Keratinocyte (primary cell): ENCODE measurements at regions not wholly inside any gene's neighbourhood (a gene's known extent, or its start where the extent isn't known, plus 50 kb on each side); places are given as distances from the start of the nearest gene placed in this dataset.
"Not testable (repeated sequence)": the region's sequence is repeated elsewhere in the genome, so short reads cannot be mapped to it uniquely, and the experiment has no call there.

ENCODE experiments used
- DNase-seq: peaks from one replicate; pipeline ENCODE4 v3.0.0-alpha.2; 2011; ENCODE audit warnings: low read depth, missing footprints, low spot score
- FAIRE-seq: peaks from 2 replicates; lab custom pipeline; 2011; peaks lifted over from hg19 to GRCh38; lab: Jason Lieb, UNC
- H2AFZ ChIP-seq: 2 replicates; pipeline ENCODE4 v1.6.0; 2012; ENCODE audit warnings: low read length, control low read depth, inconsistent platforms; ENCODE audit not compliant: control insufficient read depth
- H3K27ac ChIP-seq: 2 replicates; pipeline ENCODE4 v1.5.1; 2011; ENCODE audit warnings: low read length; ENCODE audit not compliant: control insufficient read depth, insufficient read depth
- H3K27me3 ChIP-seq: 3 replicates; pipeline ENCODE4 v1.6.0; 2011; ENCODE audit warnings: low read length; ENCODE audit not compliant: control insufficient read depth, insufficient read depth; ENCODE audit errors: extremely low read depth
- H3K36me3 ChIP-seq, 2 experiments: 2 replicates in 1 of 2; 3 replicates in 1 of 2; pipeline ENCODE4 v1.5.1; 2011; ENCODE audit warnings: low read length in 2 of 2, mild to moderate bottlenecking in 1 of 2; ENCODE audit not compliant: control insufficient read depth in 2 of 2, insufficient read depth in 2 of 2; ENCODE audit errors: extremely low read depth in 1 of 2
- H3K4me1 ChIP-seq: 3 replicates; pipeline ENCODE4 v1.5.1; 2011; ENCODE audit warnings: low read length; ENCODE audit not compliant: control insufficient read depth, insufficient read depth; ENCODE audit errors: extremely low read depth
- H3K4me2 ChIP-seq: 3 replicates; pipeline ENCODE4 v1.6.0; 2011; ENCODE audit warnings: low read depth, low read length; ENCODE audit not compliant: control insufficient read depth, insufficient read depth; ENCODE audit errors: extremely low read depth
- H3K4me3 ChIP-seq, 3 experiments: fragments of 200-600 bp in 1 of 3; sonication (generic) in 1 of 3; 2 replicates in 2 of 3; 3 replicates in 1 of 3; pipeline ENCODE4 v1.5.1; 2011 to 2016; ENCODE audit warnings: low read length in 3 of 3, mild to moderate bottlenecking in 3 of 3, control low read depth in 2 of 3, inconsistent platforms in 1 of 3, low read depth in 1 of 3, mixed read lengths in 1 of 3, mixed run types in 1 of 3, moderate library complexity in 1 of 3; ENCODE audit not compliant: control insufficient read depth in 2 of 3, insufficient read depth in 2 of 3; ENCODE audit errors: extremely low read depth in 1 of 3
- H3K79me2 ChIP-seq: 2 replicates; pipeline ENCODE4 v1.6.0; 2012; ENCODE audit warnings: low read length; ENCODE audit not compliant: control insufficient read depth, insufficient read depth
- H3K9ac ChIP-seq: 3 replicates; pipeline ENCODE4 v1.6.0; 2011; ENCODE audit warnings: low read length; ENCODE audit not compliant: control insufficient read depth, insufficient read depth; ENCODE audit errors: extremely low read depth
- H3K9me1 ChIP-seq: 3 replicates; pipeline ENCODE4 v1.6.0; 2011; ENCODE audit warnings: low read length; ENCODE audit not compliant: control insufficient read depth, insufficient read depth; ENCODE audit errors: extremely low read depth
- H3K9me3 ChIP-seq: 2 replicates; pipeline ENCODE4 v1.5.1; 2012; ENCODE audit warnings: low read depth, low read length; ENCODE audit not compliant: control insufficient read depth
- H4K20me1 ChIP-seq: 3 replicates; pipeline ENCODE4 v1.6.0; 2011; ENCODE audit warnings: low read length; ENCODE audit not compliant: control insufficient read depth, insufficient read depth; ENCODE audit errors: extremely low read depth
- CTCF ChIP-seq, 3 experiments: IDR thresholded peaks in 1 of 3; conservative IDR thresholded peaks in 1 of 3; optimal IDR thresholded peaks in 1 of 3; 2 replicates in 2 of 3; 3 replicates in 1 of 3; pipeline versions ENCODE3 to v1.5.1; 2011; ENCODE audit warnings: low read length in 3 of 3, mild to moderate bottlenecking in 3 of 3, moderate library complexity in 2 of 3, control low read depth in 1 of 3, inconsistent platforms in 1 of 3; ENCODE audit not compliant: insufficient read depth in 2 of 3; ENCODE audit errors: extremely low read depth in 1 of 3
- EZH2 ChIP-seq: IDR thresholded peaks from one replicate; pipeline ENCODE4 v1.6.1; 2012; ENCODE audit warnings: inconsistent platforms, mild to moderate bottlenecking, low read length, moderate library complexity
- dilution Hi-C: fragments of 300-500 bp; cut with MboI; formaldehyde crosslinking; loops from one replicate; pipeline ENCODE4 v1.7.0; 2020; ENCODE audit warnings: low sequenced_read_pairs; ENCODE audit not compliant: extremely low pct_ligation_motif_present

- Histone ChIP-seq H2AFZ (no peak overlapping the region), H3K4me2 (no peak overlapping the region), H3K36me3 (no peaks in the 10 kb centered on the region), H3K9ac (no peak overlapping the region), H3K27ac (no peak overlapping the region), H3K4me1 (no peaks in the 10 kb centered on the region), H3K4me3 (no peak overlapping the region), H3K9me3 (no peaks in the 10 kb centered on the region), H3K27me3 (peaks cover 7% of the 10 kb centered on the region), H3K9me1 (no peaks in the 10 kb centered on the region), H4K20me1 (no peaks in the 10 kb centered on the region), H3K79me2 (no peaks in the 10 kb centered on the region)
- dilution Hi-C loops, result no loop called here
- no peak for DNase-seq
- FAIRE-seq, result no peak
- TF ChIP-seq EZH2 (no peak), CTCF (optimal IDR thresholded peaks at IDR 0.05 in 1 of 3, IDR thresholded peaks at IDR 0.05 in 1 of 3, conservative IDR thresholded peaks at IDR 0.05 in 1 of 3; ENCODE audit: extremely low read depth in 1 of 3, insufficient read depth in 2 of 3, low read length in 3 of 3) (no peak)
Observed at GRCh38 chr22:22376352-22376706, 131.7 kb downstream of the VPREB1 start.

- H3K9ac ChIP-seq, dilution Hi-C loops, H3K9me3 ChIP-seq, DNase-seq, H2AFZ ChIP-seq, H3K27me3 ChIP-seq, H3K27ac ChIP-seq, H3K79me2 ChIP-seq, H3K4me1 ChIP-seq, FAIRE-seq, H3K4me3 ChIP-seq, H3K9me1 ChIP-seq, H3K36me3 ChIP-seq, H3K4me2 ChIP-seq, H4K20me1 ChIP-seq: not testable (repeated sequence)
Observed at GRCh38 chr22:22376884-22377283, 131.7 kb downstream of the ZNF280B start.

GRCh38 chr22:22377335-22377734, 131.2 kb downstream of the ZNF280B start:
- no peaks in the 10 kb centered on the region for H4K20me1 ChIP-seq
- H2AFZ ChIP-seq, result no peak overlapping the region
- no peaks in the 10 kb centered on the region for H3K36me3 ChIP-seq
- no peaks in the 10 kb centered on the region for H3K9me1 ChIP-seq
- no peak overlapping the region for H3K27ac ChIP-seq
- no peaks in the 10 kb centered on the region for H3K9me3 ChIP-seq
- no peak overlapping the region for H3K4me2 ChIP-seq
- dilution Hi-C loops, result no loop called here
- H3K4me3 ChIP-seq, result no peak overlapping the region
- no peak for TF ChIP-seq EZH2
- peaks cover 9% of the 10 kb centered on the region for H3K27me3 ChIP-seq
- no peaks in the 10 kb centered on the region for H3K4me1 ChIP-seq
- no peak for DNase-seq
- no peak for FAIRE-seq
- no peak overlapping the region for H3K9ac ChIP-seq
- H3K79me2 ChIP-seq, result no peaks in the 10 kb centered on the region
